ENCODE measurements at regions not wholly inside any gene's neighbourhood (a gene's known extent, or its start where the extent isn't known, plus 50 kb on each side); places are given as distances from the start of the nearest gene placed in this dataset.

GRCh38 chr10:63829020-63829419 is 307.8 kb downstream of the REEP3 start:
- TF ChIP-seq, protein P1, sequence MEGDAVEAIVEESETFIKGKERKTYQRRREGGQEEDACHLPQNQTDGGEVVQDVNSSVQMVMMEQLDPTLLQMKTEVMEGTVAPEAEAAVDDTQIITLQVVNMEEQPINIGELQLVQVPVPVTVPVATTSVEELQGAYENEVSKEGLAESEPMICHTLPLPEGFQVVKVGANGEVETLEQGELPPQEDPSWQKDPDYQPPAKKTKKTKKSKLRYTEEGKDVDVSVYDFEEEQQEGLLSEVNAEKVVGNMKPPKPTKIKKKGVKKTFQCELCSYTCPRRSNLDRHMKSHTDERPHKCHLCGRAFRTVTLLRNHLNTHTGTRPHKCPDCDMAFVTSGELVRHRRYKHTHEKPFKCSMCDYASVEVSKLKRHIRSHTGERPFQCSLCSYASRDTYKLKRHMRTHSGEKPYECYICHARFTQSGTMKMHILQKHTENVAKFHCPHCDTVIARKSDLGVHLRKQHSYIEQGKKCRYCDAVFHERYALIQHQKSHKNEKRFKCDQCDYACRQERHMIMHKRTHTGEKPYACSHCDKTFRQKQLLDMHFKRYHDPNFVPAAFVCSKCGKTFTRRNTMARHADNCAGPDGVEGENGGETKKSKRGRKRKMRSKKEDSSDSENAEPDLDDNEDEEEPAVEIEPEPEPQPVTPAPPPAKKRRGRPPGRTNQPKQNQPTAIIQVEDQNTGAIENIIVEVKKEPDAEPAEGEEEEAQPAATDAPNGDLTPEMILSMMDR (IDR thresholded peaks at IDR 0.05): no peak
- TF ChIP-seq POLR2A (IDR thresholded peaks at IDR 0.05): no peak

All from esophagus squamous epithelium (tissue), 4 donors.